Right ventricle myocardium superior (tissue), 1 donor: ENCODE measurements at regions not wholly inside any gene's neighbourhood (a gene's known extent, or its start where the extent isn't known, plus 50 kb on each side); places are given as distances from the start of the nearest gene placed in this dataset.
"Not testable (repeated sequence)": the region's sequence is repeated elsewhere in the genome, so short reads cannot be mapped to it uniquely, and the experiment has no call there.

Experiments used
- ATAC-seq: fragments of 200-7000 bp; cut with Tn5 transposase; one replicate; pipeline ENCODE4 v1.9.1; 2020; ENCODE audit warnings: mild to moderate bottlenecking; ENCODE audit not compliant: poor library complexity
- DNase-seq: peaks from one replicate; pipeline ENCODE4 v3.0.0-alpha.2; 2020
- intact Hi-C: fragments of 100-400 bp; cut with DNase I; formaldehyde crosslinking; loops from one replicate; pipeline ENCODE4 v1.11.2; 2022
- donor health status: DM: no; HTN: yes; CAD: no; lungs with severe emphysema.

DNA sequence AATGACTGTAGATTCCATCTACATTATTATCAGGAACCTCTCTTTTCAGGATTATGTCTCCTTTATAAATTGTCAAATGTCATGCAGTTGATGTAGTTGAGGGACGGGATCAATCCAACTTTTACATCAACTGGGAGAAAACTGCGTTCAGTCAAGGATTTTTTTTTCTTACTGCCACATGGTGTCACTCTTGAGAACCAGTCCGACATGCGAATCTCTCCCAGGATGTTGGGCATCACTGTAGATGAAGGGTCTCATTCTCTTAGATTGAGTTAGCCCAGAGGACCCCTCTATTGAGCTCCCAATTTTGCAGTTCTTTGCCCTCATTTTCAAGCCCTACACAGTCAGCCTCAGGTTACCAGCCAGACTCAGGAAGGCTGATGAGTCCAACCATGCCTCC, 120.3 kb upstream of the PTPRZ1 start:
- intact Hi-C loops: no loop called here
- no peak for ATAC-seq
- no peak for DNase-seq

GRCh38 chr7:121748546-121748945, 124.4 kb upstream of the PTPRZ1 start:
- ATAC-seq: no peak

DNA sequence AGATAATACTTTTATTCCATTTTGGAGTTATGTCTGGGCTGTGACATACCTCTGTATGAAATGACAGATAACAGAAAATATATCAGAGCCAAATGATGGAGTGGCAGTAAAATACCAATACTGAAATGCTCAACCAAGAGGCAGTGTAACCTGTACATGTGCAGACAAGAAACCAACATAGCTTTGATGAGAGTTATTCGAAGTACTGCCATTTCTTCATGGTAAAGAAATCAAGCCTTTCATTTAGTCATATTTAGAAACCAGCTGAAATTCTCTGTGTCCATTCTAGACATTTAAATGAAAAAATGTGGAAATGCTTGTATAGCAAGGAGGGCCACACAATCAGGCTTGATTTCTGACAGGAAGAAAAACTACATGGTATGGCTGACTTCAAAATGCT, 127.1 kb upstream of the PTPRZ1 start:
- DNase-seq (no peak), ATAC-seq (no peak)
- intact Hi-C loops: no loop called here

More at GRCh38 chr7:121748546-121748945, 124.4 kb upstream of the PTPRZ1 start:
- intact Hi-C loops: no loop called here
- DNase-seq: no peak

DNA sequence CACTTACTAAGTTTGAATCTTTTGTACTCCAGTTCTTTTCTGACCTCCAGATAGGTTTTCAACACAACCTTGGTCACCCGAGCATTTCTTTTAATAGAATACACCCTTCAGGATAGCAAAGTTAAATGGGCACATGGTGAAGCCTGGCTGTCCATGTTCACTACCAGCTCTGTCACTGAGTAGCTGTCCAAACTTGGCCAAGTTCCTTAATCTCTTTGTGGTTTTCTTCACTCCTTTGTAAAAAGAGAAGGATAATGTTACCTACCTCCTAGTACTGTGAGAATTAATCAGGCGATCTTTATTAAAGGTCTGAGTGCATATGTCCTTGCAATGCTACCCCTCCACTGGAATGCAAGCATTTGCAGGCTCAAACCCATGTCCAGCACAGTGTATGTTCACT, 128.1 kb upstream of the PTPRZ1 start:
- no peak for DNase-seq
- intact Hi-C loops: no loop called here
- ATAC-seq: no peak

DNA sequence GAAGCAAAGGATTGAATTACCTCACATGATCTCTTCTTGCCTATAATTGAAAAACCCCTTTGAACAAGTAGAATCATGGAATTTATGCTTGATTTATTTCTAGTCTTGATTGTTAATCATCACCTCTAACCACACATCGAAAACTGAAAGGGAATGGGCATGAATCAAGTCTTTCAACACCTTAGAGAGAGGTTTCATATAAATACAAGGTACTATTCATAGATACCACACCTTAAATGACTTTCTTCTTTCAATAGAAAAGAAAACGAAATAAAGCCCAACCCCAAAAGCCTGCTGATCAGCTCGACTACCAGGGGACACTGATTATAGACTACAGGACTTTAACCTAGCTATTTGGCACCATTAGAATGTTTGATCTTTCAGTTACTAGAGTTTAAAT, 128.6 kb upstream of the PTPRZ1 start:
- DNase-seq (no peak), ATAC-seq (no peak)
- intact Hi-C loops: no loop called here

- intact Hi-C loops: no loop called here
Observed at GRCh38 chr7:121741896-121742295, 131.1 kb upstream of the PTPRZ1 start.

DNA sequence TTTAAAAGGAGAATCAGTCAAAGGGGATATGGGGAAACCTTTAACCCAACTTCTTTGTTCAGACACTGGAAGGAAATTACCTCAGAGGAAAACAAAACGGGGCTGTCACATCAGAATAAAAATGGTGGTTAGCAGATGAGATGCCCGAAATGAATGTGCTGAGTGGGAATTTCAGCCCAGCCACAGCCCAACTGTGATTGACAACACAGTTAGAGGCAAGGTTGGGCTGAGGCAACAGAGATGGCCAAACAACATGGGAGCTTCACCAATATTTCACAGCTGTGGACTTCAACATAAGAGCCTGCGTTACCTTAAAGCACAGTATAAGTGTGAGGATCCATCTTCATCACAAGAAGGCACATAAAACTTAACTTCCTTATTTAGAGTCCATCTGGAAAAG, 133.5 kb upstream of the PTPRZ1 start:
- no peak for DNase-seq
- intact Hi-C loops: no loop called here
- ATAC-seq: no peak

More at GRCh38 chr7:121741896-121742295, 131.1 kb upstream of the PTPRZ1 start:
- ATAC-seq (no peak), DNase-seq (no peak)

GRCh38 chr7:121730869-121731268, 142.1 kb upstream of the PTPRZ1 start:
- no peak for DNase-seq
- intact Hi-C loops: no loop called here
- ATAC-seq: no peak

- DNase-seq (no peak), ATAC-seq (no peak)
- intact Hi-C loops: no loop called here
Observed at GRCh38 chr7:121714559-121715303, 158.2 kb upstream of the PTPRZ1 start.

GRCh38 chr7:121712961-121713360, 160.0 kb upstream of the PTPRZ1 start:
- intact Hi-C loops, ATAC-seq, DNase-seq: not testable (repeated sequence)

DNA sequence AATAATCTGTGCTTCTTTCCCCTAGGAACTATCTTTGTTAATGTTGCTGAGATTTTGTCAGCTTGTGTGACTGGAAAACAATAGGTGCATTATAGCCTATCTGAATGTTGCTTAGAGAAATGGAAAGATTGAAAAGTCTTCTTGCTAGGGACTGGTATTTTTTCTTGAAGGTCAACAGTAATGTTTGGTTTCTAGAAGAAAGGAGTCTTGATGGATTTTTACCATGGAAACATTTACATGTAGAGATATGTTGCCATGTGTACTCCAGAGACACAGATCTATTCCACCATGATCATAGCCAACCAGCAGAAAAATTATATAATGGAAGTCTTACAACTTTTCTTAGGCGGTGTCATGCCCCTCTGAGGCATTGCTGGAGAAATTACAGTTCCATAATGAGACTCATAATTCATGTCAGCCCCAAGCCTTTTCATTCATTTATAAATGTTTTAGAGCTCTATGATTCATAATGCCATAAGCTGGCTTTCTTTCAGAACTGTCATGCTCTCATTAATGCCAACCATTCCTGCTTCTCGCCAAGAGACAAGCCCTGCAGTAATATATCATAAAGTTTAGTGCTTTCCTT, 175.1 kb upstream of the PTPRZ1 start:
- no peak for ATAC-seq
- intact Hi-C loops: no loop called here

DNA sequence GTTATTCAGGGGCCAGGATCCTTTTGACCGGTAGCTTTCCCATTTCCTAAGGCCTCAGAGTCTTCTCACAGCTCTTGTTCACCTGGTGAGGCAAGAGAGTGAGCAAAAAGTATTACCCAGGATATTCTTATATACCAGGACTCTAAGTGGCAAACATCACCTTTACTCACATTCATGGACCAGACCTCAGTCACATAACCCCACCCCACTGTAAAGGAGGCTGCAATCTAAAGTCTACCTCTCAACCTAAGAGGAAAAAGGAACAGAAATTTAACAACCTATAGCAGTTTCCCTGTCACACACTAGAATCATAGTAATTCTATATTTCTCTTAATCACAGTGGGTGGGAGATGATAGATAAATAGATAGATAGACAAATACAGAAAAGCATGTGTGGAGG, 176.0 kb upstream of the PTPRZ1 start:
- ATAC-seq (no peak), DNase-seq (no peak)
- intact Hi-C loops: no loop called here

More for the DNA sequence above, 175.1 kb upstream of the PTPRZ1 start:
- no peak for DNase-seq

- intact Hi-C loops: no loop called here
- ATAC-seq (no peak), DNase-seq (no peak)
Observed at GRCh38 chr7:121689749-121690148, 183.2 kb upstream of the PTPRZ1 start.

- no peak for DNase-seq
- ATAC-seq: no peak
- intact Hi-C loops: no loop called here
Observed at GRCh38 chr7:121681700-121682099, 191.3 kb upstream of the PTPRZ1 start.

GRCh38 chr7:121676168-121676567, 196.8 kb upstream of the PTPRZ1 start:
- intact Hi-C loops: no loop called here
- no peak for ATAC-seq

GRCh38 chr7:121674455-121674854, 198.5 kb upstream of the PTPRZ1 start:
- ATAC-seq, intact Hi-C loops, DNase-seq: not testable (repeated sequence)

More at GRCh38 chr7:121676168-121676567, 196.8 kb upstream of the PTPRZ1 start:
- no peak for DNase-seq

DNA sequence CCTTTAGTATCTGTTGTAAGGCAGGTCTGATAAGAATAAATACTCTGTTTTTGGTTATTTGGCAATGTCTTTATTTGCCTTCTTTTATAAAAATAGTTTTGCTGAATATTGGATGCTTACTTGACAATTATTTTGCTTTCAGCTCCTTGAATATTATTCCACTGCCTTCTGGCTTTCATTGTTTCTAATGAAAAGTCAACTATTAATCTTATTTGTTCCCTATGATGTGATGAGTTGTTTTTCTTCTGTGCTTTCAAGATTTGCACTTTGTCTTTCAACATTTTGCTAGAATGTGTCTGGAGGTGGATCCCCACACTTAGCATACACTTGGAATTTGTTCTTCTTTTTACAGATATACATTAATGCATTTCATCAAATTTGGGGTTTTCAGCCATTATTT, 203.8 kb upstream of the PTPRZ1 start:
- intact Hi-C loops: no loop called here
- no peak for DNase-seq
- ATAC-seq: no peak

- DNase-seq: no peak
- intact Hi-C loops: no loop called here
- ATAC-seq: no peak
Observed at GRCh38 chr7:121666306-121666705, 206.7 kb upstream of the PTPRZ1 start.

GRCh38 chr7:121643320-121643719, 229.6 kb upstream of the PTPRZ1 start:
- intact Hi-C loops: no loop called here
- ATAC-seq: no peak
- no peak for DNase-seq

GRCh38 chr7:121639705-121640104, 233.3 kb upstream of the PTPRZ1 start:
- no peak for ATAC-seq
- intact Hi-C loops: no loop called here

More at GRCh38 chr7:121639705-121640104, 233.3 kb upstream of the PTPRZ1 start:
- DNase-seq: no peak
